IPS-20b (cell line): ENCODE measurements at regions not wholly inside any gene's neighbourhood (a gene's known extent, or its start where the extent isn't known, plus 50 kb on each side); places are given as distances from the start of the nearest gene placed in this dataset.
"Not testable (repeated sequence)": the region's sequence is repeated elsewhere in the genome, so short reads cannot be mapped to it uniquely, and the experiment has no call there.

ENCODE experiments used
- H3K27ac ChIP-seq: one replicate; pipeline ENCODE4 v1.5.1; 2013; ENCODE audit warnings: low read length
- H3K27me3 ChIP-seq: 2 replicates; pipeline ENCODE4 v1.6.1; 2013; ENCODE audit warnings: mild to moderate bottlenecking, low read length, inconsistent platforms; ENCODE audit not compliant: insufficient read depth
- H3K36me3 ChIP-seq: 2 replicates; pipeline ENCODE4 v1.6.1; 2013; ENCODE audit warnings: low read depth, mild to moderate bottlenecking, inconsistent platforms, low read length, moderate library complexity; ENCODE audit not compliant: insufficient read depth
- H3K4me1 ChIP-seq: 2 replicates; pipeline ENCODE4 v1.6.1; 2013; ENCODE audit warnings: mild to moderate bottlenecking, control low read depth, inconsistent platforms, low read length, moderate library complexity; ENCODE audit not compliant: insufficient read depth
- H3K4me3 ChIP-seq: 2 replicates; pipeline ENCODE4 v1.5.1; 2013; ENCODE audit warnings: mild to moderate bottlenecking, low read length, inconsistent platforms
- H3K9ac ChIP-seq: 2 replicates; pipeline ENCODE4 v1.6.1; 2013; ENCODE audit warnings: low read depth, mild to moderate bottlenecking, inconsistent platforms, low read length, moderate library complexity
- H3K9me3 ChIP-seq: 2 replicates; pipeline ENCODE4 v1.6.1; 2013; ENCODE audit warnings: mild to moderate bottlenecking, low read depth, low read length, inconsistent platforms; ENCODE audit not compliant: insufficient read depth

- Histone ChIP-seq H3K9me3 (no peaks in the 10 kb centered on the region), H3K4me1 (no peaks in the 10 kb centered on the region), H3K27me3 (no peaks in the 10 kb centered on the region), H3K27ac (no peak overlapping the region), H3K4me3 (no peak overlapping the region), H3K9ac (no peak overlapping the region), H3K36me3 (no peaks in the 10 kb centered on the region)
Observed at GRCh38 chr13:73658639-73659038, 475.6 kb downstream of the KLF12 start.

- Histone ChIP-seq H3K9ac (no peak overlapping the region), H3K9me3 (no peaks in the 10 kb centered on the region), H3K4me1 (no peaks in the 10 kb centered on the region), H3K4me3 (no peak overlapping the region), H3K27me3 (no peaks in the 10 kb centered on the region), H3K36me3 (no peaks in the 10 kb centered on the region), H3K27ac (no peak overlapping the region)
Observed at GRCh38 chr13:73657821-73658540, 476.2 kb downstream of the KLF12 start.

GRCh38 chr13:73656863-73657262 lies 477.3 kb downstream of the KLF12 start:
- H3K9ac ChIP-seq = no peak overlapping the region
- H3K4me3 ChIP-seq = no peak overlapping the region
- no peak overlapping the region for H3K27ac ChIP-seq
- H3K4me1 ChIP-seq = no peaks in the 10 kb centered on the region
- H3K36me3 ChIP-seq = no peaks in the 10 kb centered on the region
- no peaks in the 10 kb centered on the region for H3K9me3 ChIP-seq
- no peaks in the 10 kb centered on the region for H3K27me3 ChIP-seq

GRCh38 chr13:73653688-73654087 lies 480.5 kb downstream of the KLF12 start:
- Histone ChIP-seq H3K9ac (no peak overlapping the region), H3K27me3 (no peaks in the 10 kb centered on the region), H3K4me3 (no peak overlapping the region), H3K4me1 (no peaks in the 10 kb centered on the region), H3K27ac (no peak overlapping the region), H3K36me3 (no peaks in the 10 kb centered on the region), H3K9me3 (no peaks in the 10 kb centered on the region)

GRCh38 chr13:73647417-73647816 lies 486.8 kb downstream of the KLF12 start:
- Histone ChIP-seq H3K9ac (no peak overlapping the region), H3K4me3 (no peak overlapping the region), H3K36me3 (no peaks in the 10 kb centered on the region), H3K27ac (no peak overlapping the region), H3K4me1 (no peaks in the 10 kb centered on the region), H3K27me3 (no peaks in the 10 kb centered on the region), H3K9me3 (no peaks in the 10 kb centered on the region)

- not testable (repeated sequence) for H3K4me3 ChIP-seq, H3K4me1 ChIP-seq, H3K36me3 ChIP-seq, H3K27me3 ChIP-seq, H3K27ac ChIP-seq, H3K9me3 ChIP-seq, H3K9ac ChIP-seq
Observed at GRCh38 chr13:73640476-73641179, 493.6 kb downstream of the KLF12 start.

- Histone ChIP-seq H3K4me3 (no peak overlapping the region), H3K9me3 (no peaks in the 10 kb centered on the region; the same call in 1 of the 2 replicates), H3K4me1 (no peaks in the 10 kb centered on the region), H3K36me3 (no peaks in the 10 kb centered on the region), H3K9ac (no peak overlapping the region), H3K27ac (no peak overlapping the region), H3K27me3 (no peaks in the 10 kb centered on the region)
Observed at GRCh38 chr13:73635166-73635787, 498.9 kb downstream of the KLF12 start.

GRCh38 chr13:73633817-73634460 lies 500.3 kb downstream of the KLF12 start:
- Histone ChIP-seq H3K4me1 (no peaks in the 10 kb centered on the region), H3K36me3 (no peaks in the 10 kb centered on the region), H3K9me3 (no peaks in the 10 kb centered on the region), H3K4me3 (no peak overlapping the region), H3K27me3 (no peaks in the 10 kb centered on the region), H3K9ac (no peak overlapping the region), H3K27ac (no peak overlapping the region)

- Histone ChIP-seq H3K4me3 (no peak overlapping the region), H3K4me1 (no peaks in the 10 kb centered on the region), H3K9ac (no peak overlapping the region), H3K27me3 (no peaks in the 10 kb centered on the region), H3K9me3 (no peaks in the 10 kb centered on the region), H3K36me3 (no peaks in the 10 kb centered on the region), H3K27ac (no peak overlapping the region)
Observed at GRCh38 chr13:73631411-73631810, 502.8 kb downstream of the KLF12 start.

GRCh38 chr13:73625562-73626339 lies 508.5 kb downstream of the KLF12 start:
- Histone ChIP-seq H3K9me3 (no peaks in the 10 kb centered on the region), H3K4me3 (no peak overlapping the region), H3K4me1 (no peaks in the 10 kb centered on the region), H3K27ac (no peak overlapping the region), H3K9ac (no peak overlapping the region), H3K36me3 (no peaks in the 10 kb centered on the region), H3K27me3 (no peaks in the 10 kb centered on the region)

GRCh38 chr13:73623281-73623680 lies 510.9 kb downstream of the KLF12 start:
- Histone ChIP-seq H3K36me3 (no peaks in the 10 kb centered on the region), H3K27ac (no peak overlapping the region), H3K9me3 (no peaks in the 10 kb centered on the region), H3K27me3 (no peaks in the 10 kb centered on the region), H3K4me1 (peaks cover 6% of the 10 kb centered on the region; the same call in 1 of the 2 replicates), H3K4me3 (no peak overlapping the region), H3K9ac (no peak overlapping the region)
